NCI-H146 treated with DMSO at 0.1 percent for 48 hours (cell line): ENCODE measurements at regions not wholly inside any gene's neighbourhood (a gene's known extent, or its start where the extent isn't known, plus 50 kb on each side); places are given as distances from the start of the nearest gene placed in this dataset.

Experiments
- DNase-seq: peaks from one replicate; lab custom pipeline; 2025; ENCODE audit not compliant: unreplicated experiment; lab: John Stamatoyannopoulos, UW

DNA sequence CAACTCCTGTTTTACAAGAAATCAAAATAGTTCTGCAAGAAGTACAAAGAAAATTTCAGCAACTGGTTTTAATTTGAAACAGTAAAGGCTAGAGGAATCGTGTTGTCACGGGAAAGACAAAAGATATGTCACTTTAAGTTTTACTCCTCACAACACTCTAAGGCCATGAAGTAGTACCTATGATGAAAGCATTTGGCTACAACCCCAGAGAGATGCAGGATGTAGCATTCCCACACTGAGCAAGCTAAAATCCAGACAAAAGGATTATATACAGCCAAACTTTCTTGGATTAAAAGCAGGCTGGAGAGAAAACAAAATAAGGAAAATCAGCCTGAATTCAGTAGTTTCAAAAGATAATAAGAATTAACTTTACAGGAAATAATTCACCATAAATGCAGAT is 245.5 kb upstream of the STEAP1 start:
- no peak for DNase-seq

DNA sequence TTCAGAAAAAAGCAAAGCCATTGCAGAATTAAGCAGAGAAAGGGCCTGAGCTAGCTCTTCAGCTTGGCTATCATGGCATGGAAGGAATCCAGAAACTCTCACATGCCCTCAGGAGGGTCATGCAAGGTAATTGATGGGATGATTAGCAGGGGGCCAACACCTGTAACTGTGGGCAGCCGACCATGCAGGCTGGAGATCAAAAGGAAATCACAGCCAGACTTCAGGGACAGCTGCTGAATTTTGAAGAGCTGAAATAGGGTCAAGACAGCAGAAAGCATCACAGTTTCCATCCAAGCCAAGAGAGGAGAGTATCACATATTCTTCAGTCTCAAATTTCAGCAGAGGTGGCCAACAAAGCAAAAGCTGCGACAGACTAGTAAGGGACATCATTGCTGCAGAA is 239.6 kb upstream of the STEAP1 start:
- DNase-seq, result no peak

DNA sequence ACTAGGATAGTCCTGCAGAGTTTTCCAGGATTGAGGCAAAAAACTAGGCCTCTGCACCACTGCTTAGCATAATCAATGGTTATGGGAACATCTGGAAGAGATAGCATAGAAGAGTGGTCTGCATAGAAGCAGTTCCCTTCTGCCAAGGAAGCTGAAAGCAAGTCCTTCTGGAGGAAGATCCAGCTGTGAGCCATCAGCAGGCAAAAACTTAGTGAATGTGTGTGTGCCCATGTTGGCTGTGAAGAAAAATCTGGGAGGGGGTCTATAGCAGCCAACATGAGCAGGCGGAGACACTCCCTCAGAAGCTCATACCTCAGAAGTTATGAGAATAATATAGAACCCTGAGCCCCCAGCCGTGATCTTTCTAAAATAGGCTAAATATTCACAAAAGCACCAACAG is 228.1 kb upstream of the STEAP1 start:
- no peak for DNase-seq

DNA sequence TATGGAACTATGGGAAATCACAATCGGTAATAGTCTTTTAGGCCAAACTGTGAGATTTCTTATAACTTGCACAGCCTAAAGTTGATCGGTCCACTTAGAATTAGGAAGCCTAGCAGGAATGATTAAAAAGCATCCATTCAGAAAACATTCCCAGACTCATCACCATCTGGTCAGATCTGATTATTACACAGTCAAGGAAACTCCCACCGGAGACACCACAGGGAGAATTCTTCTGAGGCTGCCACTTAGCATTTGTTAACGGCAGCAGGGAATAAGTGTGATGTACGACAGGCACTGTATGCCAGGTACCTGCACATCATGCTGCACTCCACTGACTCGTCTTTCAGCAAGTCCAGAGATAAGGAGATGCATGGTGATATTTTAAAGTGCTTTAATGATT is 227.6 kb upstream of the STEAP1 start:
- no peak for DNase-seq

DNA sequence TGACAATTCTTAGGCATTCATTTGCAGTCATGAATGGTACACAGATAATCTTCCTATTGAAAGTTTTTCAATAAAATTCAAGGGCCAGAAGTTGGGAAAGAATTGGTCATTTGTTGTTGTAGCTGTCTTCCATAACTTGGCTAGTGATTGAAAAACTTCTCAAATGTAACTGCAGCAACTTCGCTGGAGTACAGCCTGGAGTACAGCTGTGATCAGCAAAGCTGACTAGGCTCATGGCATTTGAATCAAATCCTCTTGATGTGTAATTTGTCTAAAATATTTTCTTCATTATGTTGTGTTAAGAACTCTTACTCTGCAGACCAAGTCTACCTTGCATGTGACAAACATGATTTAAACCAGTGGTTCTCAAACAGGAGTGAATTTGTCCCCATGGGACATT is 226.5 kb upstream of the STEAP1 start:
- no peak for DNase-seq

DNA sequence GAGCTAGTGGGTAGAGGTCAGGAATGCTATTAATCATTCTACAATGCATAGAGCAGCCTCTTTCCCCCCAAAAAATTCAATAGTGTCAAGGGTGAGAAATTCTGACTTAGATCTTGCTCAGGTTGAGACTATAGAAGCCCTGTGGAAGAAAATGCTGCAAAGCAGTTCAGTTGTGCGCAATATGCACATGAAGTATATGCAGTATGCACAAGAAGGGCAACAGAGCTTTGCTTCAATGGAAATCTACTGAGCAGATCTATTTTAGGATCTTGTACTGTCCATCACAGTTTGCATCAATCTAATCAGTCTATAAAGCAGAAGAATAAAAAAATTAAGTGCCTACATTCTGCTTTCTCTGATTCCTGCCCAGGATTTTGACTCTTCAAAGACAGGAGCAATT is 225.8 kb upstream of the STEAP1 start:
- DNase-seq, result no peak

DNA sequence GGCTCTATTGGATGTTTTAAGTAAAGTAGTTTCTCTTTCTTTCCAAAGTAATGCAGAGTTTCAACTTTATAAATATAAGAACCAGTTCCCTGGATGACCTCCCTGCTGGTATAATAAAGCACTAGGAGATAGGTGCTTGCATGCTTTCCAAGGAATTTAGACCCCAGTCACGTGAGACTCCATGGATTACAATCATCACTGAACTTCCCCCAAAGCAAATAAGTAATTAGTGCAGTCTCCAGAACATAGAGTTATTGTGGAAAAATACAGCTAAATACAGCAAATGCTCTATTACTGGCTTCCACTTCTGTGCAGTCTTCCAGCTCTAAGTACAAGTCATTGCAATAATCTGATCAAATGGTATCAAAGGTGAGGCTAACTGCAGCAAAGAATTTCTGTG is 220.2 kb upstream of the STEAP1 start:
- DNase-seq, result no peak

DNA sequence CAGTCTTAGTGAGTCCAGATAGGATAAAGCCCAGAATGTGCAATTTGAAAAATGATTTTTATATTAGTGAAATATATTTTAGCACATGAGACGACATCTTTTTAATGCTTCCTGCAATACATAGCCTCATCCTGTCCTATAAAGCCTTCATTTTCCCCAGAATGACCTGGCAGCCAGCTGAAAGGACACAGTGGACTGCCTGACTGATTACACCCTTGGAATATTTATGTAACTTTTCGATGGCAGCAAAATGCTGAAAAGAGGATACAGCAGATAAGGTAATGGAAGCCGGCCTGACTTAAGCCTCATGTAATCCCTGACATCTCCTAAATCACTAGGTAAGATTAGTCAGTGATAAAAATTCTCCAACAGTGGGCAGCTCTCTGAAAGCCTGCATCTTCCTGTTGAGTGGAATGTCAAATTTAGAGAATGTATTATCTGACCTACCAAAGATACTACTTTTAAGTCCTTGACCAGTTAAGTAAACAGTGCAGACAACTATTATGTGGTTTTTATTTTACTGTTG is 210.7 kb upstream of the STEAP1 start:
- no peak for DNase-seq

DNA sequence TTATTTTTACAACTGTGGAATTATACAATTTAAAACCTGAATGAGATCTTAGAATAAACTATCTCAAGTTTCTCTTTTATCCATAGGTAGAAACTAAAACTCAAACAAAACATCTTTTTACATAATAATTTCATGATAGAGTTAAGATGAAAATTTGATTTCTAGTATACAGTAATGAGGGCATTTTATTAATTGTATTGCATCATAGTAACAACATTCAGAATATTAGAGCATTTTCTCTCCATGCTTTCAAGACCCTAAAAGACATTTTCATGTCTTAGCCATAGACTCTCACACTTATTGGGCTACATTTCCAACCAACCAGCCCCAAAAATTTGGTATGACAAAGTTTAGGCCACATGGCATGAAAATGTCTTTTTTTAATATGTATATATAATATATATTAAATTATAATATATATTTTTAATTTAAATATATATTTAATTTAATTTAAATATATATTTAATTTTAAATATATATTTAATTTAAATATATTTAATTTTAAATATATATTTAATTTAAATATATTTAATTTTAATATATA is 195.7 kb upstream of the STEAP1 start:
- DNase-seq, result no peak

DNA sequence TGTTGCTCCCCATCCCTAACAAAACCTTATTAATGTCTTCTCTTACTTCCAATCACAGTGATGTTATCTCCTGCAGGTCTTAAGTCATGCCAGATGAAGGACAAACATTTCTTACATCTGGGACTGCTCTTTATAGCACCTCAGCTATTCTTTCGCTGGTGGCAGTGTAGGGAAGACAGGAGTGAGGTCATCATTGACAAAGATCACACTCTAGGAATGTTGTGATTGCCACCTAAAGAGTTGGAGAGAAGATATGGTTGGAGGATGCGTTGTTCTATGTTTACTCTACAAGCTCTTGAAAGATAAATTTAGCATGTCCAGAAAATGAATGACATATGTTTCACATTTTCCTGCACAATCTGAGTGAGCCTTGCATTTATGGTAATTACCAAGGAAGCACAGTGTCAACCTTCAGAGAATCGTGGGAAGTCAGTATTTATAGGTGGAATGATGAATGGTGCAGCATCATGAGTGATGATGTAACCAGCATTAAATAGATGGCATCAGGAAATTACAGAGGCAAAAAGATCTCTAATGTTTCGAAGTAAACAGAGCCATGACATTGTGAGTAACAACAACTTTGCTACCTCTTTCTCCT is 188.1 kb upstream of the STEAP1 start:
- DNase-seq, result no peak

DNA sequence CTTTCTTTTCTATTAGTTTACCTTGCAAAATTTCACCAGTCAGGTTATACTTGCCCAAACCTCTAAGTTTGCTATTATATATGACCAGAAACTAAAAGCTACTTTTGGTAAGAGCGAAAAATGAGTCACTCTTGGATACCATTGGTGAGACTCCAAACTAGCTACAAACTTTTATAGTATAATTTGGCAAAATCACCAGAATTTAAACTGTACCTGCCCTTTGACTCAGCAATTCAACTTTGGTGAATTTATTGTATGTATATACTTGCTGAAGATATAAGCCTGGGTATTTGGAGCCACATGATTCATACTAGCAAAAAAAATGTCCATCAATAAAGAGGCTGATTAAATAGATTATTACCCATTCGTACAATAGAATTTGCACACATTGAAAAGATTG is 178.7 kb upstream of the STEAP1 start:
- no peak for DNase-seq

DNA sequence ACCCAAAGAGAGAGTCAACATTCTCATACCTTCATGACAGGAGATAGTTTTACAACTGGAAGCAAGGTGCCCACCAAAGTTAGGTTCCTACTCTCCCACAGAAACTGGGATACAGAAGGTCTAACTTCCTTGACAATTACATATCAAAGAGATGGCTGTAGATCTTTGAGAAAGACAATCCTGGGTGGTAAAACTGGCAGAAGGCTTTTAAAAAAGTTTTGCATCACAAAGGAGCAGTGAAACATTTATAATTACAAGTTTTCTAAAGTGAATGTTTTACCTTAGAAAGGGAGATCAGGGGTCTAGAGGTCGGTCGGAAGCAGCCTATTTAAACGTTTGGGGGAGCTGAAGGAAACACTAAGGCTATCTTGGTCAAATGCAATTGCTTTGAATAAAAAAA is 166.6 kb upstream of the STEAP1 start:
- DNase-seq, result no peak

DNA sequence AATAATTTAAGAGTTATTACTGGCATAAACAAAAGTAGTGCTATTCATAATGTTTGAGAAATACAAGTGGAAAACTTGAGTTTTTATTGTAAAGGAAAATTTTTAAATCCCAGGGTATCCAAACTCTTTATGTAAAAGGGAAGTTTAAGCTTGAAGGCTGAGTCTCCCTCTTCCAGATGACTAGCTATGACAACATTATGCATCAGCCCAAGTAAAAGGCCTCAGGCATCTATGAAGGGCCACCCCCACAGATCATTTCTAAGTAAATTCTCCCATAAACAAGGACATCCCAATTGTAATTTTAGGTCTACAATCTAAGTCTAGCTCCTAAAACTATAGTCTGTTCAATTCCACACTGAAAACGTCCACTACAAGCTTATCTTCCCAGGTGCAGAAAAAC is 166.2 kb upstream of the STEAP1 start:
- DNase-seq, result no peak

DNA sequence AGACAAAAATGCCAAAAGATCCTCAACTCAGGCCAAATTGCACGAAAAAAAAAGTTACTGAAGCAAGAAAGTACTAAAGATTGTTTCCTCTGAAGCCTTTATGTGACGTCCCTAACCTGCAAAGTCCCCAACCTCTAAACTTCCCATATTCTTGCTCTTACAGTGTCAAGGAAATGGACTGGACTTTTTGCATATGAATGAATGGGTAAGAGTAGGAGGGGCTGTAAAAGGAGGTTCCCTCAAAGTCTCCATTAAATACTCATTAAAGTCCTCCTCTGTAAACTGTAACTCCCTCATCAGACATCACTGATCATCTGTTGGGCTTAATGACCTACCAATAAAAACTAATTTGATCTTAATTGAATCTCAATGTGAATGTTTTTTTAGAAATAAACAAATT is 164.8 kb upstream of the STEAP1 start:
- no peak for DNase-seq

DNA sequence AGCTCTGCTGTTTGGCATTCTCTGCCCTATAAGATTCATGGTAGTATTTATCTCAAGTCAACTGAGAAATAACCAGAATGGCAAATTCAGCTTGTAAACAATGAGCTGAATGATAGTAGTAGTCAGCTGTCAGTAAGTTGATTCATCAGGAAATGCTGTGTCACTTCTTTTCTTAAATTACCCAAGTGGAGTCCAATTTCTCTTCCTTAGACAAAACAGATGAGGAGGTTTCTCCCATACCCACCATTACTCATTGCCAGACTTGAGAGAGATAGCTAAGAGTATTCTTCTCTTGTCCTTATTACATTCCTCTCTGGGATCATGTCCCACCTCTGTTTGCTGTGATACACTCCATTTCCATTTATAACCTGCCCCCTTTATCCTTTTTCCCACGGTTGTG is 159.8 kb upstream of the STEAP1 start:
- no peak for DNase-seq

DNA sequence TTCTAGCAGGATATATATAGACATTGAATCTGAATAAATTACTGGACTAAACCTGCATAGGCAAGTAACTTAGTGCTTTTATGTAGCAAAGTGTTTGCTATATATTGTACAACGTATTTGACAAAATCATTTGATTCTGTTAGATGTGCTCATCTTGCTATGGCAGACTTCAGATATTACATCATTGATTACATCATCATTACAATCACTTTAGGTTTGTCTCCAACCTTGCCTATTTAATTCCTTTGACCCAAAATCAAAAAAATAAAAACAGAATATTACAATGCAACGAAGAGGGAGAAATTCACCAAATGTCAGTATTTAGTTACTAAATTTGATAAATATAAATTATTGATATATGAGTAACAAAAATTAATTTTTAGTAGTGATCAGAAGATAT is 155.7 kb upstream of the STEAP1 start:
- no peak for DNase-seq

DNA sequence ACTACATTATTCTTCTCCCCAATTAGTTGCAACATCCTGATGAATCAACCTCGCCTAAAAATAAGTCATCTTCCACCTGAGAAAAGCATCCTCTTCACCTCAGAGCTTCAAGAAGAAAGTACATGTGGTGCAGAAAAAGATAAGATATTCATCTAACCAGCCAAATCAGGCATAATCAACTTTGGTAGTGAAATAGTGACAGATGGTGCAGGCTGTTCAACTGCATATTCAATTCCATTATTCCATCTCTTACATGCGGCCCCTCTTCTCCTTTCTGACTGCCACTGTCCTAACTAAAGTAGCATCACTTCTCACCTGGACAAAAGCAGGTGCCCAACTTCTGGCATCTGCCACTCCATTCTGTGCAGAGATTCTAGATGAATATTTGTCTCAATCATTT is 148.4 kb upstream of the STEAP1 start:
- no peak for DNase-seq

DNA sequence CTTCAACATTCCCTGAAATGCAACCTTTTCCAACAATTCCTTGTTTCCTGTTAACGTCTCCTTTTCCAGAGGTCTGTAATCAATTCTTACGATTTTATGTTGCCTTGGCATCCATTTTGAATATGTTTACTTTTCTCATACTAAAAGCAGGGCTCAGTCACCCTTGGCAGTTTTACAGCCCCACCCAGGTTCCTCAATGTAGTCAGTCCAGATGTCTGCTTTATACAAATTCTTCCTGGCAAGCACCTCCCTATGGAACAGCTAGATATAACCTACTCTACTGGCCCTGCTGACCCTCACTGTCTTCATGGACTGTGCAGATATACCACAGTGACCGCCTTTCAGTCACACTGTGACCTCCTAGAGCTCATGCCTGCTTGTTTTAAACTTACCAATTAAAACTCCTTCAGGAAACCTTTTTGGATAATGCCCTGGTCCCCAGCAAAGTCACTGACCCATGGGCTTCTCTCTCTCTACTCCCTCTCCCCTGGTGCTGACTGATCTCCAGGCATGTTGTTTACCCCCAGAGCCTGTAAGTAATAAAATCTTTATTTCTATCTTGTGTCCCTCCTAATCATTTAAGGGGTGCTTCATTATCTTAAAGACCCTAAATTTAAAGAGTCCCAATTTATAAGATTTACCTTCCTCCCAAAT is 147.1 kb upstream of the STEAP1 start:
- no peak for DNase-seq

DNA sequence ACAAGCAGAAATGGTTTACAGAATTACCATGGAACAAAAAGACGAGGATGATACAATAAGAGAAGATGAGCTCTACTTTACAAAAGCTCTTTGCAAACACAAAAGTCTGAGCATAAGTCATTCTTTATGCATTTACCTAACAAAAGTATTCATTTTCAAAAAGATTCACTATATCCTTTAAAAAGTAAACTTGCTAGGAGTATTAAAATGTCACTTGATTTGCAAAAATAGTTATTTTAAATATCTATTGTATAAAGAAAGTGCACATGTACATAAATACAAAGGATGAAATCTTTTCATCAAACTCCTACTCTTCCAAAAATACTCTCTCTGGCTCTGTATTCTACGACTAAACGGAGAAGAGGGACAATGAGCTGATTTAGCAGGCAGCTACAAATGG is 146.4 kb upstream of the STEAP1 start:
- DNase-seq, result no peak

DNA sequence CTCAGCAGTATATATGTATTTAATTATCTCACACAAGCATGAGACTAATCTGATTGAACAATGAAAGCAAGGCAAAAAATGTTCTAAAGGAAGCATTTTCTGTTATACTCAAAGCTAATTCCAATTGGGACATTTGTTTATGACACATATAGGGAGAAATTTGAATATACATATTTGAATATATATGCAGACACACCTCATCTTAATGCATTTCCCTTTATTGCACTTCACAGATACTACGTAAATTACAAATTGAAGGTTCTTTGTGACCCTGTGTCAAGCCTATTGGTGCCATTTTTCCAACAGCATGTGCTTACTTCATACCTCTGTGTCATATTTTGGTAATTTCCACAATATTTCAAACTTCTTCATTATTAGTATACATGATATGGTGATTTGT is 132.1 kb upstream of the STEAP1 start:
- DNase-seq, result no peak

DNA sequence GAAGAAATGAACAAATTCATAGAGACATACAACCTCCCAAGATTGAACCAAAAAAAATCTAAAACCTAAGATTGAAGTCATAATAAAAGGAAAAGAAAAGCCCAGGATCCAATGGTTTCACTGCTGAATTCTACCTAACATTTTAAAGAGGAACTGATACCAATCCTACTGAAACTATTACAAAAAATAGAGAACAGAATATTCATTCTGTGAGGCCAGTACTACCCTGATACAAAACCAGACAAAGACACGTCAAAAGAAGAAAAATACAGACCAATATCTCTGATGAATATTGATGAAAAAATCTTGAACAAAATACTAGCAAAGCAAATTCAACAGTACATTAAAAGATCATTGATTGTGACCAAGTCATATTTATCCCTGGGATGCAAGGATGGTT is 128.5 kb upstream of the STEAP1 start:
- no peak for DNase-seq

DNA sequence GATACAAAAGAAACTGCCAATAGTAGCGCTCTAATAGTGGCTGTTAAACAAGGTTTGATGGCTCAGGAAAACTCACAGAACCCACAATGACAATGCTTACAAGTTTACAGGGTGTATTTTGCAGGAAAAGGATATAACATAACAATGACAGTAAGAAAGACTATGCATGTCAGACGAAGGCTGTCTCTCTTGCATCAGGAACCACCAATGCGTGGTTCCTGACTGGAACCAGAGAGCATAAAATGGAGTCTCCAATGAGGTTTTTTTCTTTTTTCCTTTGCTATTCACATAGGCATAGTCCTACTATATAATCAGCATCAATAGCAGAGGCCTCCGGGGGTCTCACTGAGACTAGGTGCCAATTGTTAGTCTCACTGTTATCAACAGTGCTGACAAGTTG is 120.4 kb upstream of the STEAP1 start:
- DNase-seq, result no peak

DNA sequence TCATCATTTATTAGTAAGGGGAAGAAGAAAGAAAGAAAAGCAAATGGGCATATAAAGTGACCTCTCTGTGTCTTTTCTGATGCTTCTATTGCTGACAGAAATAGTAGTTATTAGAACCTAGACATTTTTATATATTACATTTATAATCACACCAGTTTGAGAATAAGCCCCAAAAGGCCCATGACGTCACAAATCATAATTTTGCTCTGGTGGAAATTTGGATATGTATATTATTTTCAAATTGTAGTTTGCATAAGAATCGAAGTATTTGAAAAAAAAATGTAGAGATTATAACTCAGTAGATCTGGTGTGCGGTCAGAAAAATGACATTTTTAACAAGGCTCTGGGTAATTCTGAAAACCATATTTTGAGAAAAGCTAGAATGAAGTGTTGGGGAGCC is 101.2 kb upstream of the STEAP1 start:
- no peak for DNase-seq
